Skeletal muscle cell (primary cell): ENCODE measurements at regions not wholly inside any gene's neighbourhood (a gene's known extent, or its start where the extent isn't known, plus 50 kb on each side); places are given as distances from the start of the nearest gene placed in this dataset.

Experiments
- DNase-seq: peaks from one replicate; pipeline ENCODE4 v3.0.0-alpha.2; 2010; ENCODE audit warnings: low read depth
- H3K4me3 ChIP-seq: 2 replicates; pipeline ENCODE4 v1.5.1; 2011; ENCODE audit warnings: low read depth, mild to moderate bottlenecking, control low read depth, low read length, moderate library complexity

DNA sequence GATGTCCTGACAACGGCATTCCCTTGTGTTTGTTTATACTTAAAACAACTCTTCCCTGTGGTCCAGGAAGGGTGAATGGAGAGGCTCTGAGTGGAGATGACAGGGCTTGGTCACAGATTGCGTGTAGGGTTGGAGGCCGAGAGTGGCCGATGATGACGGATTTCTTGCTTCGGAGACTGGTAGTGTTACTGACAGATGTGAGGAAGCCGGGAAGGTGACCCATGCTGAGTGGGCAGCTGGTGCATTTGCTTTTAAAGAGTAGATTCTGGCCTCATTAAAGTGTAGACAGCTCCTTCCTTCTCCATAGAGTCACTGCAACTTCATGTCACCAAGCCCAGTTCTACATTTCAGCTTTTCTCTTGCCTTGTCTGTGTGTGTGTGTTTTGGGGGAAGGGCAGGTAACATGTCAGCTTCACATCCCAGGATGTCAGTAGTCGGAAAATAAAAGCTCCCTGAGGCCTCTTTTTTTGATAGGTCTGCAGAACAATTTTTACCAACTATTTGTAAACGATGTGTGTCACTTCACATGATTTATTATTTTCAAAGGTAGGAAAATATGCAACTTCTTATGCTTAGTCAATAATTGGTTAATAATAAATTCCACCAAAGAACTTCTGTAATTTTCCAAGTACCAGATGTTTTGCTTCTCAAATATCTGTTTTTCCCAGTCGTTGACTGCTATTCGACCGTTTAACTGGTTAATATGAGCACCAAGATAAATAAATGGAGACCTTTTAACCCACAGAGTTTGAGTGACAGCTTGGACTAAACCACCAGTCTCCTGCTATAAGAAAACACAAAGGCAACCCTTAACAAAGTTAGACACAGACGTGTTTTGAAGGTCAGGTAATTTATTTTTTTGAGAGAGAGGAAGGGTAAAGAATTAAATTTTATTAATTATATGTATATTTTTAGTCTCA is 436.9 kb downstream of the SLC4A3 start:
- no peak for DNase-seq
- no peak overlapping the region for H3K4me3 ChIP-seq

GRCh38 chr2:220065581-220065980 is 438.2 kb downstream of the SLC4A3 start:
- DNase-seq, result no peak

GRCh38 chr2:220068846-220069245 is 441.4 kb downstream of the SLC4A3 start:
- H3K4me3 ChIP-seq, result no peak overlapping the region
- no peak for DNase-seq

More at GRCh38 chr2:220065581-220065980, 438.2 kb downstream of the SLC4A3 start:
- no peak overlapping the region for H3K4me3 ChIP-seq

GRCh38 chr2:220070349-220070748 is 442.9 kb downstream of the SLC4A3 start:
- H3K4me3 ChIP-seq, result no peak overlapping the region
- no peak for DNase-seq

GRCh38 chr2:220071696-220072095 is 444.3 kb downstream of the SLC4A3 start:
- no peak for DNase-seq
- H3K4me3 ChIP-seq, result no peak overlapping the region

DNA sequence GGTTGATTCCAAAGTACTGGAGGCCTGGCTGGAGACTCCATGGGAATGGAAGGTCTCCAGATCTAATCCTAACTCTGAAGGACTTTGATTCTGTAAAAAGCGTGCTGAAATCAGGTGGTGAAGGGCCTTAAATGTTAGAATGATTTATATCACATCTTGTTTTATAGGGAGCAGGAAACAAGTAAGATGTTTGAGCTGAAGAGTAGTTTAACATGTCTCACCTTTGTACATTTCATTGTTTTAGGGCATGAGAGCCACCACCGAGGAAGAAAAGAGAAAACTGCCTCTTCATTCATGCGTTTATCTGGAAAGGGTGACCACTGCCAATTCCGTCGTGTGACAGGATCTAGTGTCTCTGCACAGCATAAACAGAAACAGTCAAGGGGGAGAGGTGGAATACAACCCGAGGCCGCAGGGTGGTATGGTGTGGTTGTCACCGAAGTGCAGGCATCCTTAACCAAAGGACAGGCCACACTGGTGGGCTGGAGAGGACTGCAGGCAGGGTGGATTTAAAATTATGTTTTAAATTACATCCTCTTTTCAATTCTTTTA is 445.3 kb downstream of the SLC4A3 start:
- H3K4me3 ChIP-seq, result no peak overlapping the region
- no peak for DNase-seq

GRCh38 chr2:220075835-220076234 is 448.4 kb downstream of the SLC4A3 start:
- no peak for DNase-seq
- no peak overlapping the region for H3K4me3 ChIP-seq

DNA sequence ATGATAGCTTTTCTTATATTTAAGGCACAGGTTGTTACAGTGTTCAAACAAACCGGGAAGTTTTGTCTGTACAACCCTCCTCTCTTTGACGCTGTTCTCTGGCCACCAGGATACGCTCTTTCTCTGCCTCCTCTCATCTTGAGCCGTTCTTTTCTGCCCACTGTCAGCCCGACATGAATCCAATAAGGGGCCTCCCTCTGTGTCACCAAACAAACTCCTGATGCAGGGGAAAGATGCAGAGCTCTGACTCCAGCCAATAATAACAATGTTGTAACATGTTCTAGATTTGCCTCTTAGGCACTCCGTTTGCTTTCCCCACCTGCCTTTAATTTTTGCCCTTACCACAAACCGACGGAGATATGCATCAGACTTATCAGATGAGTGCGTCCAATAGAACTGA is 449.3 kb downstream of the SLC4A3 start:
- H3K4me3 ChIP-seq, result no peak overlapping the region

GRCh38 chr2:220077488-220077887 is 450.1 kb downstream of the SLC4A3 start:
- no peak overlapping the region for H3K4me3 ChIP-seq

More for the DNA sequence above, 449.3 kb downstream of the SLC4A3 start:
- peak; percentile 45 for DNase-seq

DNA sequence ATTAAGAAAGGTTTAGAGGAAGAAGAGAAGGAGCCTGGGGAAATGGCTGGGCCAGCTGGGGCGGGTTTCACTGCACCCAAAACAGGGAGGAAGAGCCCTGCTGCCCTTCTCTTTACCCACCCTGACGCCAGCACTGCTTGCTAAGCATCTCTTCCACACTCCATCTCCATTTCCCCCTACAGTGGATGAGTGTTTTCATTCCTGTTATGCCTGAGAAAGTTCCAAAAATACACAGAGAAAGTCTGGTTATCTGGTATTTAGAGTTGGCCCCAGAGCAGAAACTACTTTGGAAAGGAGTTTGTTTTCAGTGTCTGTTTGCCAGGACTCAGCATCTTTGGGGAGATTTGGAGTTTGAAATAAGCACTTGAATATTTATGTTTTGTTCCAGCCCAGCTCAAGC is 451.0 kb downstream of the SLC4A3 start:
- no peak for DNase-seq
- no peak overlapping the region for H3K4me3 ChIP-seq

More at GRCh38 chr2:220077488-220077887, 450.1 kb downstream of the SLC4A3 start:
- DNase-seq, result peak; percentile 52

DNA sequence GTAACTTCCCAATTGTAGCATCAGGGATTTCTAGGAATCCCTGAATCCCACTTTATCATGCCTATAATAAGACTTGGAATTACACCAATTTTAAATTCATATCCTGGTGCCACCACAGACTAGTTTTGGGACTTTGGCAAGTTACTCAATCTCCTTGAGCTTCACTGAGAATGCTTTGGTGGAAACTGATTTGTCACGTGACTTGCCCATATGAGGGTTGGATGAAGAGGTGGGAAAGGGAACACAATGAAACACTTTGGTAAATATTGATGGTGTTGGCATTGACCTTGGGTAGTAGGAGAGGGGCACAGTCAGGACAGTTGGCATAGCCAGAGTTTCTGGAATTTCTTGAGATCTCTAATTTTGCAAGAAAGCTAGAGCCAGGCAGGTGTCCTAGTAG is 452.2 kb downstream of the SLC4A3 start:
- H3K4me3 ChIP-seq, result no peak overlapping the region
- no peak for DNase-seq

DNA sequence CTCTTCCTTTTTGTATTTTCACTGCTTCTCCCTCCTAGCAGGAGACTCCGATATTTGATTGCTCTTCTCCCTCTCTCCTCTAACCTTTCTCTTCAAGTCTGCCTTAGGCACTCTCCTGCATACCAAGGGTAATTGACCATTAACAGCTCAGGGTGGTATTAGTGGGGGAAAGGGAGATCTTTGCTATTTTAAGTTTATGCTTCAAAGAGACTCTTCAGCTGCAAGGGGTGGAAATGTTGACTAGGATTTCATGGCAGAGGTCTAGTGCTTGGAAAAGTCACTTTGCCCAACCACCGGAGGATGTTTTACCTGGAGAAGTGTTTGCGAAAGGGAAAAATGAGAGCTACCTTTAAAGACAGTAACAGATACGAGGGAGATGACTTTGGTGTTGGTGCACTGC is 453.7 kb downstream of the SLC4A3 start:
- H3K4me3 ChIP-seq, result no peak overlapping the region
- DNase-seq, result no peak

DNA sequence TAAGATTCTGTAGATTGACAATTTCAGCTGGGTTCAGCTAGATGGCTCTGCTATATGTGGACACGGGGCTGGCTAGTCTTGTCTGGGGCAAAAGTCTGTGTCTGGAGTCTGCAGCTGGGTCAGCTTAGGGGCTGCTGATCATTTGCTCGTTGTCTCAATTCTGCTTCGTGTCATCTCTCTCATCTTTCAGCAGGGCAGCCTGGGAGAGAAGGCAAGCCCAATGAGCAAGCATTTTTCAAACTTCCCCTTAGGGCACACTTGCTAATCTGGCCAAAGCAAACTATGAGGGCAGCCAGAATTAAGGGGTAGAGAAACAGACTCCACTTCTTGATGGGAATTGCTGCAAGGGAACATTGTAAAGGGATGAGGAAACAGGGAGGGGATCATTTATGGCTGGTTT is 462.6 kb downstream of the SLC4A3 start:
- no peak for DNase-seq
- H3K4me3 ChIP-seq, result no peak overlapping the region

DNA sequence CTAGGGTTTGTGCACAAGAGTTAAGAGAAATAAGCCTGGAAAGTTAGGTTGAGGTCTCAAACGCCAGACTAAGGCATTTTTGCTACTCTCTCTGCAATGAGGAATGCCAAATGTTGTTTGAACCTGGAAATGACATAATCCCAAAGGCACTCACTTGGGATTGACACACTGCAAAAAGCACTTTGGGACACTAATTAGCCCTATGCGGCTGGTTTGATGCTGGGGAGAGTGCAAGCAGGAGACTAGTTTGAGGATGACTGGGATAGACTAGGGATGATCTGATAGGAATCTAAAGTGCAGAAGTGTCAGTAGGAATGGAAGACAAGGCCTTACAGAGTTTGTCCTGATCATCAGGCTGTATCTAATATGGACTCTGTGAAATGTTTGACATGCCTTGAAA is 469.0 kb downstream of the SLC4A3 start:
- DNase-seq, result no peak

DNA sequence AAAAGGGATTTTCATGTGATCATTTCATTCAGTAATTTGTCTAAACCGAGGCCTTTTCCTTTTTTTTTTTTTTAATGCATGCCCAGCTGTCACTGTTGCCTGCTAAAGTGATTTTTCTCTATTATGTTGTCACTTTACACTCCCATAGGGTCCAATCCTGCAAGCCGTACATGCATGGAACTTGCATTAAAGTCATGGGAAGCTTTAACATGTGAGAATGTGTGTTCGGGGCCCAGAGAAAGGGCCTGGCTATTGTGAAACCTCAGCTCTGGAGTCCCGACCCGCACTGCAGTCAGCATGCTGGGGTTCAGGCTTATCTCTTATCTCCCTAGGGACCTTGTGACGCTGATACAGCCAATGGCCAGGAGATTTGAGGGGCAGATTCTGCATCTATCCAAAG is 474.6 kb downstream of the SLC4A3 start:
- H3K4me3 ChIP-seq, result no peak overlapping the region
- DNase-seq, result no peak

More for the DNA sequence above, 469.0 kb downstream of the SLC4A3 start:
- H3K4me3 ChIP-seq, result no peak overlapping the region

DNA sequence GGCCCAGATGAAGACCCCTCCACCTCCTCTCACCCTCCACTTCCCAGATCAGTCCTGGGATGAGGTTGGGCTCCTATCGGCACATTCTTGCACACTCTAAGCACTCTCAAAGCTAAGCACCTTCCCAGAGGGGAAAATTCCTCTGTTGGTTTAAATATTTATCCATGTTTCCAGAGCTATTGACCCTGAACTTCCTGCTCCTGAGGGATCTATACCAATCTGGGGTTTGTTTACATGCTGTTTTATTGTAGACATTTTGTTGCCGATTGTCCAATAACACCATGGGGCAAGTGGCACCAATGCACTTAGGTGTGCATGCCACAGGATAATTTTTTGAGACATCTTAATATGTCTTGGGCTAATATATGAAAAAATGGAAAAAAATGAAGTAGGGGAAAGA is 476.2 kb downstream of the SLC4A3 start:
- DNase-seq, result no peak
- H3K4me3 ChIP-seq, result no peak overlapping the region

DNA sequence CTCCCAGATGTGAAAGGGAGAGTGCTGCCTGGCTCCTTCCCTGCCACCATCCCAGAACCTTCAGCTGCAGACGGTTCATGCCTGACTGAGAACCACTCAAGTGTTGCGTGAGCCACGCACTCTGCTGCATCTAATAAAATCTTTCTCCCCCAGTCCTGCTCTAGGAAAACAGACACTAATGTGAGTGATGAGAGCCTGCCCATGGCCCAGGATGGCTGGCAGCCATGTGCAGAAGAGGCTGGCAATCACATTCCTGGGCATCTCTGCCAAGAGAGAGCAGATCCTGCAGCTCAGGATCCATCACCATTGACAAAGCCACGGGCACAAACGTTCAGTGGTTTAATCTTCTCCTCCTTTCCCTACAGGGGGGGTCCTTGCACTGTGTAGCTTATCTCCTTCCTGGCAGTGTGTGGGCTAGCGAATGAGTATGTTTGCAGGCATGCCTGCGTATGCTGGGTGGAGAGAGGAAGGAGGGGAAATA is 477.5 kb downstream of the SLC4A3 start:
- peak; percentile 28 for DNase-seq
- H3K4me3 ChIP-seq, result no peak overlapping the region

DNA sequence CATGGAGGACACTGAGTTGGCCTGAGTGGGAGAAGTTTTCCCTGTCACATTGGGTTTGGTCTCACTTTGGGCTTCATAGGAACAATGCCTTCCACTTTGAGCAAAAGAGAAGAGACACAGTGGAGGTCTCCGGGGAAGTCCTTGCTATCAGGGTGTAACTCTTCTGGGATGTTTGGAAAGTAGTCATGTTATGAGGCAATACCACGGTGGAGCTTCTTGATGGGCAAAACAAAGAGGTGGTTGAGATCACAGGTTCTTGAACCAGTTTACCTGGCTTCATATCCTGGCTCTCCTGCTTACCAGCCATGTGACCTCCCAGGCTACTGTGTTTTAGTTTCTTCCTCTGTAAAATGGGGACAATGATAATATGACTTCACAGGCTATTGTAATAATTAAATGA is 478.6 kb downstream of the SLC4A3 start:
- H3K4me3 ChIP-seq, result no peak overlapping the region
- DNase-seq, result no peak

DNA sequence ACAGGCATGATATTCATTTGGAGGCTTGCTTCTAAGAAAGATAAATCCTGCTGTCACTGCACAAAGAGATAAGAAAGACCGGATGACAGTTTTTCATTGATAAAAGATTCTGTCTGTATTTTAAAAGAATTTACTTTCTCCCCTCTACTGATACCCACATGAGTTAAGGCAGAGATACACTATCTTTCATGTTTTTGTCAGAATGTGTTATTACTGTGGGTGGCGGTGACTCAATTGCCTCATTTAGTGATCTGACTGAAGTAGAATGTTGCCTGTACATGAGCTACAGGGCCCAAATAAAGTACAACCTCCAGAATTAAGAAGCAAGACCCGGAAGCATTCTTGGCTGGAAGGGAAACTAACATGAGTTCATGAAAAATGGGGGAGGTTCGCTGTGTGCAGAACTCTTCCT is 480.0 kb downstream of the SLC4A3 start:
- DNase-seq, result no peak
- H3K4me3 ChIP-seq, result no peak overlapping the region

DNA sequence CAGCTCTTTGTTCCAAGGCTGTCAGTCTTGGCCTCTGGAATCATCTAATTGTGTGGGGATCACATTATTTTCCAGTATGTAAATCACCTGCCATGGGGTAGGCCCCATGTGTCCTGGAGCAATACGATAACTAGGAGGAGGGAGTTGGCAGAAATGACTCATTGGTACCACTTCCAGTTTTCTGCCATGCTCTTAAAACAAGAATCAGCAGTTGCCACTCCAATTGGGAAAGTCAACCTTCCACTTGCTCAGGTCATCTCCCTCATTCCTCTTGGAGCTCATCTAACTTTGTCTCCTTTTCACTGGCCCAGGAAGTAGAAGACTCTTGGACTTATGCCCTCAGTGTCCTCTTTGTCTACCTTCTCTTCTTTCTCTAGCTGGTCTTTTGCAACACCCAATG is 487.0 kb downstream of the SLC4A3 start:
- H3K4me3 ChIP-seq, result no peak overlapping the region
- DNase-seq, result no peak

DNA sequence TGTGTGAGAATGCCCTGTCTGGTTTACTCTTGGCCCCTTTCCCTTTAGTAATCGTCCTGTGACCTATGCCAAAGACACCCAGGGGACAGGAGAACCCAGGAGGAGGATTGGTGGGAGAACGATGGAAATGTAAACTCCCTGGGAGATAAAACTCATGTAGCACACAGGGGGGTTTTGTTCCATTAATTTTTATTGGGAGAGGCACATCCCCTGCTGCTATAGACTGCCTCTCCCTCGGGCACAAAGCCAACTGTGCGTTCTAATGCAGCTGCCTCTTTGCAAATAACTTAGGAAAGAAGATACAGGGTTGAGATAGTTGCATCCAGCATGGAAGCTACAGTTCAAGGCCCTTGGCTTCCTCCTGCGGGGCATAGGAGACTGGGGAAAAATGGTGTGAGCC is 489.6 kb downstream of the SLC4A3 start:
- DNase-seq, result no peak
- H3K4me3 ChIP-seq, result no peak overlapping the region
